NCI-H748 (cell line): ENCODE measurements at regions not wholly inside any gene's neighbourhood (a gene's known extent, or its start where the extent isn't known, plus 50 kb on each side); places are given as distances from the start of the nearest gene placed in this dataset.
"Not testable (repeated sequence)": the region's sequence is repeated elsewhere in the genome, so short reads cannot be mapped to it uniquely, and the experiment has no call there.

Experiments
- DNase-seq: peaks from one replicate; lab custom pipeline; 2025; ENCODE audit not compliant: unreplicated experiment; lab: John Stamatoyannopoulos, UW

GRCh38 chr16:66247516-66248481, 118.7 kb upstream of the CDH5 start:
- peak; percentile 81 for DNase-seq

- DNase-seq, result no peak
Observed at GRCh38 chr16:66245868-66246267, 120.6 kb upstream of the CDH5 start.

GRCh38 chr16:66245072-66245471, 121.4 kb upstream of the CDH5 start:
- DNase-seq, result no peak

- DNase-seq, result no peak
Observed at GRCh38 chr16:66242672-66243071, 123.8 kb upstream of the CDH5 start.

- DNase-seq, result not testable (repeated sequence)
Observed at GRCh38 chr16:66242206-66242605, 124.3 kb upstream of the CDH5 start.

GRCh38 chr16:66240631-66241395, 125.7 kb upstream of the CDH5 start:
- no peak for DNase-seq

- DNase-seq, result no peak
Observed at GRCh38 chr16:66240088-66240487, 126.4 kb upstream of the CDH5 start.

- DNase-seq, result no peak
Observed at GRCh38 chr16:66238696-66239095, 127.8 kb upstream of the CDH5 start.

- DNase-seq, result no peak
Observed at GRCh38 chr16:66236301-66236700, 130.2 kb upstream of the CDH5 start.

GRCh38 chr16:66231452-66232160, 134.9 kb upstream of the CDH5 start:
- DNase-seq, result no peak

GRCh38 chr16:66229651-66230050, 136.8 kb upstream of the CDH5 start:
- no peak for DNase-seq

- DNase-seq, result no peak
Observed at GRCh38 chr16:66228792-66229191, 137.7 kb upstream of the CDH5 start.

- no peak for DNase-seq
Observed at GRCh38 chr16:66227766-66228530, 138.5 kb upstream of the CDH5 start.

- no peak for DNase-seq
Observed at GRCh38 chr16:66226762-66227161, 139.7 kb upstream of the CDH5 start.

- no peak for DNase-seq
Observed at GRCh38 chr16:66225696-66226095, 140.8 kb upstream of the CDH5 start.

- DNase-seq, result peak; percentile 9
Observed at GRCh38 chr16:66224626-66225025, 141.9 kb upstream of the CDH5 start.

- no peak for DNase-seq
Observed at GRCh38 chr16:66224186-66224585, 142.3 kb upstream of the CDH5 start.

- DNase-seq, result no peak
Observed at GRCh38 chr16:66223176-66223780, 143.2 kb upstream of the CDH5 start.

GRCh38 chr16:66222756-66223155, 143.7 kb upstream of the CDH5 start:
- DNase-seq, result no peak

- peak; percentile 4 for DNase-seq
Observed at GRCh38 chr16:66220702-66221101, 145.8 kb upstream of the CDH5 start.
